NK-92 treated with Interleukin-12 subunit alpha and Interleukin-12 subunit beta, amount 100 ng/mL, for 24 hours (cell line): ENCODE measurements at regions not wholly inside any gene's neighbourhood (a gene's known extent, or its start where the extent isn't known, plus 50 kb on each side); places are given as distances from the start of the nearest gene placed in this dataset.
"Not testable (repeated sequence)": the region's sequence is repeated elsewhere in the genome, so short reads cannot be mapped to it uniquely, and the experiment has no call there.

ENCODE experiments used
- DNase-seq: peaks from one replicate; lab custom pipeline; 2025; lab: John Stamatoyannopoulos, UW

- no peak for DNase-seq
Measured at GRCh38 chr1:30527511-30528140, 195.8 kb downstream of the MATN1 start.

- no peak for DNase-seq
Measured at GRCh38 chr1:30526652-30527345, 196.6 kb downstream of the MATN1 start.

DNA sequence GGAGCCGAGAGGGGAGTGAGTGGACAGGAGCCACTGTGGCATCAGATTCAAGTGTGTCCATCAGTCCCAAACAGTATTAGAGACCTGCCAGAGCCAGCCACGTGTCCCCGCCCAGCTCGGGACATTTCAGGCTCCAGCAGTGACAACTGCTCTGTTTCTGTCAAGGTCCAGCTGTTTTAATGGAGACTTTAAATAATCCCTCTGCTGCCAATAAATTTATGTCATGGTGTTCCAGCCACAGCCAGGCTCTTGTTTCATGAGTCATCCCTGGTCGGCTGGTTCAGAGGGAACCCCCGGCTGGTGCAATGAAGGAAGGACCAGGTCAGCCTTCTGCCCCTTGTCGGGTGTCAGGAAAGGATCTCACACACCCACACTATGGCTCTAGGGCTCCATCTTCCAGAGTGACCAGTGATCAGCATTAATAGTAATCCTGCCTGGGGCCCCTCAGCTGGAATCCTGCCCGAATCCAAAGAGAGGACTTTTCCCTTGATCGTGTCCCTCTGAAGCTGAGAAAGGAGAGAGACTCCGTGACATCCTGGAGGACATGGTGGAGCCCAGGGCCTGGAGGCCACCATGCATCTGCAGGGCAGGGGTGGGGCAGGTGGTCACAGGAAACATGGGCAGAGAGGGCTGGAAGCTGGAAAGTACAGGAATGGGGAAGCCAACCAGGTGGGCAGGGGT, 197.3 kb downstream of the MATN1 start:
- no peak for DNase-seq

- no peak for DNase-seq
Measured at GRCh38 chr1:30525631-30525970, 197.8 kb downstream of the MATN1 start.

DNA sequence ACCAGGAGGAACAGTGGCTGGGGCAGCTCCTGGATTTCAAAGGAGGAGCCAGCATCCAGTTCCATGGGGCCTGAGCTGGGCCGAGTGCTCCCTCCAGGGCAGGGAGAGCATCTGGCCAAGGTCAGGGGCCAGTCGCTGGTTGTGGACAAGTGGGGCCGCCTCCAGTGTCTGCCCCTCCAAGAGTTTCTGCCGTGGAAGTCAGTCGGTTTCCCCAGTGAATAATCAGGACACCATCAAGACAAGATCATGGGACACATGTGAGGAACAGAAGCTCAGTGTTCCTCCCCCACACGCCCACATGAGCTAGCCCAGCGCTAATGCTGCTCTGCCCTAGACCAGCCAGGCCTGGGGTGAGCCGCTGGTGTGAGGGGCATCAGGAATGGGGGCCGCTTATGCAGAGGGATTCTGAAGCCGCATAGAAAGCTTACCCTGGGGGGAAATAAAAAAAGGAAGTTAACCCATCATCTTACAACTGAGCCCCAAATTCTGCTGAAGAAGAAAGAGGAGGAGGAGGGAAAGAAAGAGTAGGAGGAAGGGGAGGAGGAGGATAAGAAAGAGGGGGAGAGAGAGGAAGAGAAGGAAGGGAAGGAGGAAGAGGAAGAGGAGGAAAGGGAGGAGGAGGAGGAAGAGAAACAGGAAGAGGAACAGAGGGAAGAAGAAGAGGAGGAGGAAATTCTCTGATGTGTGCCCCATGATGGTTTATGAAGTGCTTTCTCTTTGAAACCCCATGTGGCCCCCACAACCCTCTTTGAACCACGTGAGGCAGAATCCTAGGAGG, 198.4 kb downstream of the MATN1 start:
- DNase-seq, result no peak

GRCh38 chr1:30524025-30524555, 199.3 kb downstream of the MATN1 start:
- DNase-seq, result not testable (repeated sequence)

- DNase-seq, result no peak
Measured at GRCh38 chr1:30523055-30524020, 200.0 kb downstream of the MATN1 start.

DNA sequence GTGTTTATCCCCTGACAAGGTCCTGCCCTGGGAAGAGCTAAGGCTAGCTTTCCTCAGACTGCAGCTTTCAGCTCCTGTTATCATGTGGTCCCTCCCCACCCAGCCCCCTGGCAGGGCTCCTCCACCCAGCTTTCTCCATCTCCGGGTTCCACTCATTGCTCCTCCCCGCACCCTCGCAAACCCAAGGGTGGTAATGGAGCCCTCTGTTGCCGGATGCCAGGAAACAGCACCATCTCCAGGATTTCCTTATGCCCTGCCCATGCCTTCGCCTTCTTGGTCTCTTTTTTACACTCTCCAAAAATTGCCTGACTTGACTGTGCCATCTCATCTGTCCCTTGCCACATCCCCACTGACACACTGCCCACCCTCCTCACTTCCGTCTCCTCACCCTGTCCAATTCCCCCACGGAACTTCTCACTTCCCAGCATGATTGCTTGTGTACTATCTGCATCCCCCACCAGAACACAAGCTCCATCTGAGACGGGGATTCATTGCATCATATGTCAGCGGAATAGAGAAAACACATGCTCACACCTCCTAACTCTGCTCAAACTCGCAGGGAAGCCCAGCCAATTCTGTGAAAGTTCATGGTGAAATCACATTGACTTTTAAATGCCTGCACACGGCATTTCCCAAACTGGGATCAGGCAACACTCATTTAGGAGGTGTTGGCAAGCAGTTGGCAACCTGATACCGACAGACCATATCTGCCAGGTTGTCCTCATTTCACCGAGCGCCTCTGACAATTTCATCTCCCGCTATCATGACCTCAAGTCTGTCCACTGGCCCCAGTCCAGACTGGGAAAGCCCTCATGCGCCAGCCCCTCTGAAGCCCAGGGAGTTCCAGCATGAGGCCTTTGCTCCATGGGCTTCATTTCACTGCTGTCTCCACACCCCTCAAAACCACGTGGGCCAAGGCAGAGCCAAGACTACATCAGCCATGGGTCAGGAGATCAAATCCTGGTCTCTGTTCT, 201.1 kb downstream of the MATN1 start:
- DNase-seq, result no peak

DNA sequence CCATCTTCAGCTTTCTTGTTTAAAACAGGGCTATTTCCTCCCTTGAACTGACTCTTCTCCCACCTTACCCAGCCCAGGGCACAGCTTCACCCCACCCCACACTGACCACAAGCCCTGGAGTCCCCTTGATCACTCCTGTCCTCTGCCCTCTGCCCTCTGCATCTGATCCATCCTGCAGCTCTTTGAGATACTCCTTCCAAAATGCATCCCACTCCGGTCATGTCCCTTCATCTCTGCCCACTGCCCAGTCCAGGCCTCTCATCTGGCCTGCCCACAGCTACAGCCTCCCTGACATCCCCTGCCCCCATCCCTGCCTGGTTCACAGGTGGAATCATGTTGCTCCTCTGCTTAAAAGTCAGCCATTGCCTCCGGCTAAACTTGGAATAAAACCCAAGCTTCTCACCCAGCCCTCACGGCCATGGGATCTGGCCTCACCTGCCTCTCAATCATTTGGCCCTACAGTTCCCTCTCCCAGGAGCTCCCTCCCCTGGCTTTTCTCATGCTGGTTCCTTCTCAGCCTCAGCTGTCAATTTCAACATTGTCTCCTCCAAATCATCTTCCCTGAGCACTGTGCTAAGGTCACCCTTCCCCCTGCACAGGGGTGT, 202.0 kb downstream of the MATN1 start:
- no peak for DNase-seq

DNA sequence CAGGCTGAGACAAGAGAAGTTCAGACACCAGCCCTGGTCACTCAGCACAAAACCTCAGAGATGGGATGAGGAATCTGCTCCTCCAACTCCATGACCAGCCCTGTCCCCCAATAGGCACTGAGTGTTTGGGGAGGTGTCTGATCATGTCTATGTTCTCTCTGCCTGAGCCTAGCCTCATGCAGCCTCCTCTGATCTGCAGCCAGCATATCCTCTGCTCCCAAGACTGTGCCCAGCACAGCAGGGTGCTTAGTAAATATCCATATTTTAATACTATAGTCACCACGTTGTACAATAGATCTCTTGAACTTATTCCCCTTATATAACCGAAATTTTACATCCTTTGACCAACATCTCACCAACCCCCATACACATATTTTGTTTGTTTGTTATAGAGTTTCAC, 202.9 kb downstream of the MATN1 start:
- no peak for DNase-seq

DNA sequence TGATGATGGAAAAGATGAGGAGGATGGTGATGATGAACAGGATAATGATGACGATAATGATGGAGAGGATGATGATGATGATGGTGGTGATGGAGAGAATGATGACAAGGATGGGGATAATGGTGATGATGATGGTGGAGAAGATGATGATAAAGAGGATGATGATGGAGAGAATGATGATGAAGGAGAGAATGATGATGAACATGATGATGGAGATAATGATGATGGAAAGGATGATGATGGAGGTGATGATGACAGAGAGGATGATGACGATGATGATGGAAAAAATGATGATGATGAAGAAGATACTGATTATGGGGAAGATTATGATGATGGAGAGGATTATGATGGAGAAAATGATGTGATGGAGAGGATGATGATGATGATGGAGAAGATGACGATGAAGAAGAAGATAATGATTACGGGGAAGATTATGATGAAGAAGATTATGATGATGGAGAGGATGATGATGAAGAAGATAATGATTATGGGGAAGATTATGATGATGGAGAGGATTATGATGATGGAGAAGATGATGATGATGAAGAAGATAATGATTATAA, 204.1 kb downstream of the MATN1 start:
- DNase-seq, result no peak

DNA sequence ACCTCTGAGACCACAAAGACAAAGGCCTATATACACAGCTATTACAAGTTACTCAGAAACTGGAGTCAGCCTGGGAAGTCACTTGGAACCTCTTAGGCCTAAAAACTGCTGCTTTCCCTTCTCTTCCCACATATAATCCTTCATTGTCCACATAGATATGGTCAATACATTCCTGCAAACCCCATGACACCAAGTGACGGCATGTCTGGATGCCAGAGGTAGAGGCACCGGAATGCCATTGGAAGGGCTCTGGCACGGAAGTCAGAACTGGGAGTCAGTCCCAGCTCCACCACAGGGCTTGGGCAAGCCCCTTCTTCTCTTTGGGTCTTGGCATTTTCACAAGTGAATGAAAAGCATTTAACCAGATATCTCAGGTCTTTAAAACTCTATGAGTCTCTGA, 204.7 kb downstream of the MATN1 start:
- no peak for DNase-seq

DNA sequence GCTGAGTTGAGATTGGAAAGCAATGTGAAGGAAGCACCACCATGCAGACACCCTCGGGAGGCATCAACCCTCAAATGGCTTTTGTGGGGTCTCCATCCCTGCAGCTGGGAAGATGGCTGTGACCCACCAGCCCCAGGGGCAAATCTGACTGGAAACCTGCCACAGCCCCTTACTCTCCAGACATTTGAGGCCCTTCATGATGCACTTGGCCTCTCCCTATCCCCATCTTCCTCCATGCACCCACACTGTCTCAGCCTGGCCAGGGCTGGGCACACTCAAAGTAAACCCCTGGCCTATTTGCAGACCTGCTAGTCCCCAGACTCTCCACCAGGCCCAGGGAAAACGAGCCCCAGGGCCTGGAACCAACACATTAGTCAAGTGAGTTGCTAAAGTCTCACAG, 205.2 kb downstream of the MATN1 start:
- DNase-seq, result no peak

- not testable (repeated sequence) for DNase-seq
Measured at GRCh38 chr1:30517666-30518065, 205.7 kb downstream of the MATN1 start.

DNA sequence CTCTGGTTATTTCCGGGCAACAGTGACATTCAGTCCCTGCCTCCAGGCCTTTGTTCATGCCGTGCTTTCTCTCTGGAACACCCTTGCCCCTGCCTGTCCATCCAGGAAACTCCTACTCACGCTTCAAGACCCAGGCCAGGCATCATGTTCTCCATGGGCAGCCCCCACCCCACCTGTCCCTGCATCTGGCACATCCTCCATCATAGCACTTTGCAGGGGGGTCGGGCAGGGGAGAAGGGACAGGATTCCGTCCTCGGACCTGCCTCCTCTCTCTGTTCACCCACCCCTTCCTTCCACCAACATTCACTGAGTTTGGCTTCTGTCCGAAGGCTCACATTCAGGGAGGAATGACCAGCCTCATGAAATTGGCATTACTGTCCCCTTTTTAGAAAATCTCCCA, 206.1 kb downstream of the MATN1 start:
- DNase-seq, result not testable (repeated sequence)

DNA sequence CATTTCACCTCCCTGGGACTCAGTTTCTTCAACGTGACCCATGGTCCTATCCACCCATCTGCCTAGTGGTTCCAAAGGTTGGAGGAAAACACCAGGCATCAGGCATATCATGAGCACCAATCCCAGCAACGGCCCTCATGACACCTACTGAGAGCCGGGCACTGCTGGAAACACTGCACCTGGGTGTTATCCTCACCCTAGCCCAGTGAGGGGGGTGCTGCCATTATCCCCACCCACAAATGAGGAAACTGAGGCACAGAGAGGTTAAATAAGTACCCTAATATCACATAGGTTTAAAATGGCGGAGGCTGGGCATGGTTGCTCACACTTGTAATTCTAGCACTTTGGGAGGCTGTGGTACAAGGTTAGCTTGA, 206.9 kb downstream of the MATN1 start:
- DNase-seq, result no peak

DNA sequence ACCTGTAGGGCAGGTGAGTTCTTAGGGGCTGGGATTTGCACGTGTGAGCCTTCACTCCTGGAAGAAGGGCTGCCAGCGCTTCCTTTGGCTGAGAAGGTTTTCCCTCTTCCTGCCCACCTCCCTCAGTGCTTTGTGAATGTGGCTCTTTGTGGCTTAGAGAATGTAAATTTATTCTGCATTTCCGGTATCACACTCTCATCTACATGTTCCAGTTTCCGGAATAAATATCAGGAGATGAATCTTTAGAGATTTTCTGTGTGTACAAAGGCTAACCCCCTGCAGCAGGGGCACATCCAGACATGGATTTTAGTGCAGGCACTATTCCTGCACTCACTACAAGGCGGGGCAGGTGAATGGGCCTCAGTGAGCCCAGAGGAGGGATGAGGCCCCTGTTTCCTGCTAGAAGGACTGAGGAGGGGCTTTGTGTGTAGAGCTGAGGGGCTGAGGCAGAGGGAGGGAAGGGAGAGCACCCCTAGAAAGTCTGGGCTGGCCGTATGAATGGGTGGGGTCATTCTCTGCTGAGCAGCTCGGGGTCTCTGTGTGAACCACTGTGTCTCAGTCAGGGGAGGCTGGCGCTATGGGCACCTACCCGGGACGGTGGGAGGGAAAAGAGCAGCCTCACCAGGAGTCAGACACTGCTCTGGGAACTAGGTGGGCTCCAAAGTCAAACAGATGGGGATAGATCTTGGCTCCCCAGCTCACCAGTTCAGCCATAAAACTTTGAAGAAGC, 207.5 kb downstream of the MATN1 start:
- DNase-seq, result no peak

DNA sequence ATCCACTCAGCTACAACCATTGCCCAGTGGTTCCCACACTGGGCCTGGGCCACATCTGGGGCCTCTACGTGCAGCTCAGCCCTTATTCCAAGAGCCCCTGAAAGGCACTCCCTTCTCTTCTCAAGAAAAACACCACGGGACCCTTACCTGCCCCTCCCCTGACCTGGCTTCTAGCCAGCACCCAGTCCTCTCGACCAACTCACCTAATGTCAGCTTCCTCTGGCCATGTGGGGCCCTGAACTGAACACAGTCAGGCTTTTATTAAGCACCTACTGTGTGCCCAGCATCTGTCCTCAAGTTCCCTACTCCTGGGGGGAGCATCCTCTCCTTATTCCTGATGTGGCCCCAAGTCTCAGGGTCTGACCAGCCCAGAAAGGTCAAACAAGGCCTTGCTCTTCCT, 208.4 kb downstream of the MATN1 start:
- no peak for DNase-seq
